GM12878 (cell line): ENCODE measurements at regions not wholly inside any gene's neighbourhood (a gene's known extent, or its start where the extent isn't known, plus 50 kb on each side); places are given as distances from the start of the nearest gene placed in this dataset.

ENCODE experiments used
- ATAC-seq: fragments of 200-7000 bp; cut with Tn5 transposase; 3 replicates; pipeline ENCODE4 v1.9.1; 2020; ENCODE audit warnings: mild to moderate bottlenecking, moderate library complexity
- BruUV-seq: library from RNA; stranded (reverse); fragments of 400-500 nt; replicated peaks from 2 replicates; lab custom pipeline; 2021; lab: Mats Ljungman, UMichigan
- CTCF ChIA-PET: fragments of 300-600 bp; sonication (Branson Sonifier 250); formaldehyde crosslinking; extraction: SDS; loops from one replicate; lab custom pipeline; 2021; ENCODE audit warnings: inconsistent platforms; lab: Yijun Ruan, JAX
- POLR2A ChIA-PET: fragments of 350-600 bp; formaldehyde crosslinking; extraction: SDS; loops from one replicate; lab custom pipeline; 2021; ENCODE audit warnings: inconsistent platforms; lab: Charles Lee
- RAD21 ChIA-PET: fragments of 300-600 bp; sonication (Branson Sonifier 250); formaldehyde crosslinking; loops from one replicate; lab custom pipeline; 2023; ENCODE audit warnings: antibody characterized with exemption; ENCODE audit not compliant: unreplicated experiment; lab: Charles Lee
- SMC1A ChIA-PET: fragments of 300-600 bp; sonication (Branson Sonifier 250); formaldehyde crosslinking; loops from one replicate; lab custom pipeline; 2023; ENCODE audit not compliant: unreplicated experiment, uncharacterized antibody; lab: Charles Lee
- DNase-seq: peaks from one replicate; pipeline ENCODE4 v3.0.0-alpha.2; 2011; ENCODE audit warnings: low read depth, low spot score
- FAIRE-seq: peaks from 3 replicates; lab custom pipeline; 2011; peaks lifted over from hg19 to GRCh38; lab: Jason Lieb, UNC
- H2AFZ ChIP-seq: 2 replicates; pipeline ENCODE4 v1.6.0; 2011; ENCODE audit warnings: low read depth, low read length, control low read depth; ENCODE audit not compliant: control insufficient read depth
- H3K27ac ChIP-seq: 2 replicates; pipeline ENCODE4 v1.5.1; 2011; ENCODE audit warnings: control low read depth; ENCODE audit not compliant: control insufficient read depth, insufficient read depth
- H3K27me3 ChIP-seq, 2 experiments: replicated peaks in 1 of 2; 2 replicates each; pipeline versions ENCODE4 v1.6.0 to v1.6.1; 2011; ENCODE audit warnings: low read length in 1 of 2; ENCODE audit not compliant: control insufficient read depth in 2 of 2, insufficient read depth in 2 of 2
- H3K36me3 ChIP-seq, 2 experiments: 2 replicates each; pipeline ENCODE4 v1.5.1; 2011; ENCODE audit warnings: low read length in 1 of 2; ENCODE audit not compliant: control insufficient read depth in 2 of 2, insufficient read depth in 2 of 2
- H3K4me1 ChIP-seq: 2 replicates; pipeline ENCODE4 v1.6.1; 2011; ENCODE audit warnings: mild to moderate bottlenecking, low read length, moderate library complexity, mixed read lengths; ENCODE audit not compliant: control insufficient read depth, insufficient read depth
- H3K4me2 ChIP-seq: 2 replicates; pipeline ENCODE4 v1.6.0; 2011; ENCODE audit warnings: control low read depth; ENCODE audit not compliant: control insufficient read depth, insufficient read depth
- H3K4me3 ChIP-seq: fragments of 200-600 bp; sonication (generic); 2 replicates; pipeline ENCODE4 v1.5.1; 2016
- H3K79me2 ChIP-seq: 2 replicates; pipeline ENCODE4 v1.6.0; 2011; ENCODE audit warnings: low read length; ENCODE audit not compliant: control insufficient read depth, insufficient read depth
- H3K9ac ChIP-seq: 2 replicates; pipeline ENCODE4 v1.8.0; 2011; ENCODE audit warnings: low read length, control low read depth, mixed read lengths; ENCODE audit not compliant: control insufficient read depth, insufficient read depth
- H3K9me3 ChIP-seq: replicated peaks from 3 replicates; pipeline ENCODE4 v1.5.1; 2011; ENCODE audit warnings: mild to moderate bottlenecking, low read length; ENCODE audit not compliant: control insufficient read depth, insufficient read depth
- H4K20me1 ChIP-seq: 2 replicates; pipeline ENCODE4 v1.6.0; 2011; ENCODE audit not compliant: control insufficient read depth, insufficient read depth
- ASH2L ChIP-seq: fragments of 300-600, 200-600 bp; sonication (generic); IDR thresholded peaks from 2 replicates; pipeline ENCODE4 v1.6.1; 2017; ENCODE audit warnings: low read depth, mild to moderate bottlenecking, borderline replicate concordance
- CBFB ChIP-seq: IDR thresholded peaks from 2 replicates; pipeline ENCODE4 v1.6.1; 2016; ENCODE audit warnings: antibody characterized with exemption, low read depth
- RFX5 ChIP-seq: IDR thresholded peaks from 2 replicates; pipeline ENCODE4 v1.6.1; 2011; ENCODE audit warnings: low read depth, low read length, improper control_type of control experiment
- SMAD1 ChIP-seq: fragments of 450-650 bp; IDR thresholded peaks from 2 replicates; pipeline ENCODE4 v1.6.1; 2018; ENCODE audit warnings: mild to moderate bottlenecking, low read depth; ENCODE audit not compliant: partially characterized antibody
- WGBS: methylation state at CpG from one replicate; pipeline ENCODE4 v1.1.6; 2016; ENCODE audit warnings: low lambda C conversion rate; ENCODE audit not compliant: insufficient replicate concordance, insufficient coverage; ENCODE audit errors: missing lambda C conversion rate; 5-methylcytosine and 5-hydroxymethylcytosine counted together
- in situ Hi-C: fragments of 300-500 bp; cut with MboI; formaldehyde crosslinking; loops from 9 replicates; pipeline ENCODE4 v1.14.3; 2018; ENCODE audit warnings: mixed read lengths
- intact Hi-C: fragments of 100-400 bp; cut with micrococcal nuclease; formaldehyde crosslinking; loops from one replicate; pipeline ENCODE4 v1.14.2; 2022; ENCODE audit not compliant: unreplicated experiment
- TF ChIP-seq, protein P1 (sequence below): IDR thresholded peaks from 2 replicates; pipeline ENCODE4 v1.6.1; 2011; ENCODE audit warnings: mild to moderate bottlenecking, low read depth, low read length, moderate library complexity; ENCODE audit not compliant: insufficient replicate concordance
- TF ChIP-seq, protein P2 (sequence below), 3 experiments: IDR thresholded peaks in 2 of 3; conservative IDR thresholded peaks in 1 of 3; 2 replicates each; pipeline ENCODE4 v1.5.1; 2011; ENCODE audit warnings: low read depth in 3 of 3, low read length in 3 of 3, mild to moderate bottlenecking in 3 of 3, control low read depth in 2 of 3, moderate library complexity in 2 of 3, inconsistent platforms in 1 of 3, mixed read lengths in 1 of 3; ENCODE audit not compliant: control insufficient read depth in 2 of 3, insufficient read depth in 1 of 3; ENCODE audit errors: extremely low read depth in 1 of 3
- TF ChIP-seq, protein P3 (sequence below): IDR thresholded peaks from 2 replicates; pipeline ENCODE4 v1.6.1; 2011; ENCODE audit warnings: low read depth, low read length, improper control_type of control experiment, borderline replicate concordance

DNA sequence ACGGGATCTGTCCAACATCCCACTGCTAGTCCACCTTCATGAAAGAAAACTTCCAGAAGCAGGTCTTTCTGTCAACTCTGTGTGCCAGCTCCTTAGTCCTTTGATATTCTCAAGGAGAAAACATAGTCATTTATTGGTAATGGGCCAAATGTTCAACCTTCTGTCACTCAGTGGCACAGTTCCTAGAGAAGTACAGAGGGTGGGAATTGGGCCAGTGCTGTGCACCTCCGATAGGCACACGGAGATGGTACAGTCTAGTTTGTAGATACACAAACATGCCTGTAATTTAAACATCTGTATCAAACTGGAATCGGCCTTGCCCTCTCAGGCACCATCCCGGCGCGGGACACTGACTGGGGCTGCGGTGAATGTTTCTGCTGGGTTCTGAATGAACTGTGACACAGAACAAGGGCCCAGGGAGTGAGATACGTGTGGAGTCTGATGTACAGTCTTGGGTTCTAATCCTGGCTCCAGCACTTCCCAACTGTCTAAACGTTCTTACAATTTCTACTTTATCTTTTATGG, 213.9 kb upstream of the SHH start:
- no TSS peak for BruUV-seq
- in situ Hi-C loops, result no loop called here

More for the DNA sequence above, 213.9 kb upstream of the SHH start:
- SMC1A ChIA-PET, result no interaction called here
- POLR2A ChIA-PET, result no interaction called here
- no peaks in the 10 kb centered on the region for H3K4me1 ChIP-seq
- H3K79me2 ChIP-seq, result no peaks in the 10 kb centered on the region
- no peaks in the 10 kb centered on the region; the same call in 2 of the 3 replicates for H3K9me3 ChIP-seq
- CTCF ChIA-PET, result no interaction called here
- DNase-seq (no peak), ATAC-seq (no peak), FAIRE-seq (no peak)
- no peak overlapping the region for H2AFZ ChIP-seq
- no peaks in the 10 kb centered on the region for H3K36me3 ChIP-seq
- TF ChIP-seq, protein P1, sequence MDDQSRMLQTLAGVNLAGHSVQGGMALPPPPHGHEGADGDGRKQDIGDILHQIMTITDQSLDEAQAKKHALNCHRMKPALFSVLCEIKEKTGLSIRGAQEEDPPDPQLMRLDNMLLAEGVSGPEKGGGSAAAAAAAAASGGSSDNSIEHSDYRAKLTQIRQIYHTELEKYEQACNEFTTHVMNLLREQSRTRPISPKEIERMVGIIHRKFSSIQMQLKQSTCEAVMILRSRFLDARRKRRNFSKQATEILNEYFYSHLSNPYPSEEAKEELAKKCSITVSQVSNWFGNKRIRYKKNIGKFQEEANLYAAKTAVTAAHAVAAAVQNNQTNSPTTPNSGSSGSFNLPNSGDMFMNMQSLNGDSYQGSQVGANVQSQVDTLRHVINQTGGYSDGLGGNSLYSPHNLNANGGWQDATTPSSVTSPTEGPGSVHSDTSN, result no peak
- TF ChIP-seq ASH2L (no peak), SMAD1 (no peak), RFX5 (no peak), CBFB (no peak)
- TF ChIP-seq, protein P2, sequence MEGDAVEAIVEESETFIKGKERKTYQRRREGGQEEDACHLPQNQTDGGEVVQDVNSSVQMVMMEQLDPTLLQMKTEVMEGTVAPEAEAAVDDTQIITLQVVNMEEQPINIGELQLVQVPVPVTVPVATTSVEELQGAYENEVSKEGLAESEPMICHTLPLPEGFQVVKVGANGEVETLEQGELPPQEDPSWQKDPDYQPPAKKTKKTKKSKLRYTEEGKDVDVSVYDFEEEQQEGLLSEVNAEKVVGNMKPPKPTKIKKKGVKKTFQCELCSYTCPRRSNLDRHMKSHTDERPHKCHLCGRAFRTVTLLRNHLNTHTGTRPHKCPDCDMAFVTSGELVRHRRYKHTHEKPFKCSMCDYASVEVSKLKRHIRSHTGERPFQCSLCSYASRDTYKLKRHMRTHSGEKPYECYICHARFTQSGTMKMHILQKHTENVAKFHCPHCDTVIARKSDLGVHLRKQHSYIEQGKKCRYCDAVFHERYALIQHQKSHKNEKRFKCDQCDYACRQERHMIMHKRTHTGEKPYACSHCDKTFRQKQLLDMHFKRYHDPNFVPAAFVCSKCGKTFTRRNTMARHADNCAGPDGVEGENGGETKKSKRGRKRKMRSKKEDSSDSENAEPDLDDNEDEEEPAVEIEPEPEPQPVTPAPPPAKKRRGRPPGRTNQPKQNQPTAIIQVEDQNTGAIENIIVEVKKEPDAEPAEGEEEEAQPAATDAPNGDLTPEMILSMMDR (IDR thresholded peaks at IDR 0.05 in 2 of 3, conservative IDR thresholded peaks at IDR 0.05 in 1 of 3; ENCODE audit: control insufficient read depth in 2 of 3, extremely low read depth in 1 of 3, insufficient read depth in 1 of 3, low read depth in 3 of 3, low read length in 3 of 3), result no peak
- TF ChIP-seq, protein P3, sequence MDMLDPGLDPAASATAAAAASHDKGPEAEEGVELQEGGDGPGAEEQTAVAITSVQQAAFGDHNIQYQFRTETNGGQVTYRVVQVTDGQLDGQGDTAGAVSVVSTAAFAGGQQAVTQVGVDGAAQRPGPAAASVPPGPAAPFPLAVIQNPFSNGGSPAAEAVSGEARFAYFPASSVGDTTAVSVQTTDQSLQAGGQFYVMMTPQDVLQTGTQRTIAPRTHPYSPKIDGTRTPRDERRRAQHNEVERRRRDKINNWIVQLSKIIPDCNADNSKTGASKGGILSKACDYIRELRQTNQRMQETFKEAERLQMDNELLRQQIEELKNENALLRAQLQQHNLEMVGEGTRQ, result no peak
- no peak overlapping the region for H3K9ac ChIP-seq
- H3K27ac ChIP-seq, result no peak overlapping the region
- H3K4me3 ChIP-seq, result no peak overlapping the region
- intact Hi-C loops, result no loop called here
- H4K20me1 ChIP-seq, result no peaks in the 10 kb centered on the region
- RAD21 ChIA-PET, result no interaction called here
- no peak overlapping the region for H3K4me2 ChIP-seq
- WGBS, result 59% methylated on average over 10 of the region's 10 CpGs
- no peaks in the 10 kb centered on the region for H3K27me3 ChIP-seq
